ENCODE measurements at regions not wholly inside any gene's neighbourhood (a gene's known extent, or its start where the extent isn't known, plus 50 kb on each side); places are given as distances from the start of the nearest gene placed in this dataset.

DNA sequence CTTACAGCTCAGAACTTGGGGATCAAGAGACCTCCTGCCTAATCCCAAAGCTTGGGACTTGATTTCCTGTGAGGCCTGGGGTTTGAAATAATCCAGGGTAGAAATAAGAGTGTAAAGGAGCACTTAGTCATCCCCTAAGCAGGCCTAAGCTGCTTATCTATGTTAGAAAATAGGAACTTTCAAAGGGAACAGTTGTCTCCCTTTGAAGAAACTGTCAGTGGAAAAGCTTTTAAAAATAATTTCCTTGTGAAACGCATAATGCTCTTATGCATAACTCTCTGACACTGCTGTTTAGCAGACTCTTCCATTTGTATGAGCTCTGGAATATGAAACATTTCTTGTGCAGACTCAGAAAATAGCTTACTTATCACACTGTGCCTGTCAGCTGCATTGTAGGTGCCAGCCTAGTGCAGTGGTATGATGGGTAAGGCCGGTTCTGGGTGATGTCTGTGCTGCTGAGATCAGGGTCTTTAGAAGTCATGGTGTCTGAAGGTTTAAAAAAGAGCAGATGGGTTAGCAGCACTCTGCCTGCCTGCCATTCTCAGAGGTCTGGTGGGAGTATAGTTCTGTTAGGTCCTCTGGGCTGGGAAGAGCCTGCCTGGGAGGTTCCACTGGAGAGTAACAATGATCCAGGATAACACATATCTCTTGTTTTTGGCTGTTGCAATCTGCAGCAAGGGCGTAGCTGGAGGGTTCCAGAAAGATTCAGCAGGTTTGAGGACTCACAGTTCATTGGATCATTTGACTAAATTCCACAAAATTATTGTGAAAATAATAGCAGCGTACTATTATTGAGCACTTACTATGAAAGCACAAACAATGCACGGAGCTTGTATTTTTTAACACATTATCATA lies 283.2 kb upstream of the MEX3C start:
- DNase-seq (ENCODE audit: low read depth, low spot score), result no peak
- no peak overlapping the region for H3K4me3 ChIP-seq (ENCODE audit: low read depth, low read length)
- in situ Hi-C loops (cut with HindIII; ENCODE audit: low sequenced_read_pairs), result no loop called here
- TF ChIP-seq, protein P1, sequence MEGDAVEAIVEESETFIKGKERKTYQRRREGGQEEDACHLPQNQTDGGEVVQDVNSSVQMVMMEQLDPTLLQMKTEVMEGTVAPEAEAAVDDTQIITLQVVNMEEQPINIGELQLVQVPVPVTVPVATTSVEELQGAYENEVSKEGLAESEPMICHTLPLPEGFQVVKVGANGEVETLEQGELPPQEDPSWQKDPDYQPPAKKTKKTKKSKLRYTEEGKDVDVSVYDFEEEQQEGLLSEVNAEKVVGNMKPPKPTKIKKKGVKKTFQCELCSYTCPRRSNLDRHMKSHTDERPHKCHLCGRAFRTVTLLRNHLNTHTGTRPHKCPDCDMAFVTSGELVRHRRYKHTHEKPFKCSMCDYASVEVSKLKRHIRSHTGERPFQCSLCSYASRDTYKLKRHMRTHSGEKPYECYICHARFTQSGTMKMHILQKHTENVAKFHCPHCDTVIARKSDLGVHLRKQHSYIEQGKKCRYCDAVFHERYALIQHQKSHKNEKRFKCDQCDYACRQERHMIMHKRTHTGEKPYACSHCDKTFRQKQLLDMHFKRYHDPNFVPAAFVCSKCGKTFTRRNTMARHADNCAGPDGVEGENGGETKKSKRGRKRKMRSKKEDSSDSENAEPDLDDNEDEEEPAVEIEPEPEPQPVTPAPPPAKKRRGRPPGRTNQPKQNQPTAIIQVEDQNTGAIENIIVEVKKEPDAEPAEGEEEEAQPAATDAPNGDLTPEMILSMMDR (IDR thresholded peaks at IDR 0.05; ENCODE audit: low read depth, low read length), result no peak

DNA sequence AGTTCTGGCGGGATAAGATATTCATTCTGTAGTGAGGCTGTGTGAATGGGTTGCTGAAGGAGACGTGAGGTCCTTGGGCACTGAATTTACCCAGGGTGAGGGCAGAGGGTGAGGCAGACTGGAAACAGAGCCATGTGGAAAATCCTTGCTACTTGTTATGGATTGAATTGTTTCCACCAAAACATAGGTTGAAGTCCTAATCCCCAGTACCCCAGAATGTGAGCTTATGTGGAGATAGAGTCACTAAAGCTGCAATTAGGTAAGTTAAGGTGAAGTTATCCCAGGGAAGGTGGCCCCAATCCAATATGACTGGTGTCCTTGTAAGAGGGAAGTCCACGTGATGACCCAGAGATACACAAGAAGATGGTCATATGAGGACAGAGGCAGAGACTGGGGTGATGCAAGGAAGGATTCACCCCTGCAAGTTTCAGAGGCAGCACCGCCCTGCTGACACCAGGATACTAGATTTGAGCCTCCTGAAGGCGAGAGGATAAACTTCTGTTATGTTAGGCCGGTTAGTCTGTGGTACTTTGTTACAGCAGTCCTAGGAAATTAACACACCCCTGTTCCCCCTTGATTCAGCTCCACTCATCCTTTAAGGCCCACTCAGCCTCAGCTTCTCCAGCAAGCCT lies 289.4 kb upstream of the MEX3C start:
- DNase-seq (ENCODE audit: low read depth, low spot score), result no peak
- in situ Hi-C loops (cut with HindIII; ENCODE audit: low sequenced_read_pairs), result no loop called here
- no peak overlapping the region for H3K4me3 ChIP-seq (ENCODE audit: low read depth, low read length)
- TF ChIP-seq, protein P1 (IDR thresholded peaks at IDR 0.05; ENCODE audit: low read depth, low read length), result no peak

DNA sequence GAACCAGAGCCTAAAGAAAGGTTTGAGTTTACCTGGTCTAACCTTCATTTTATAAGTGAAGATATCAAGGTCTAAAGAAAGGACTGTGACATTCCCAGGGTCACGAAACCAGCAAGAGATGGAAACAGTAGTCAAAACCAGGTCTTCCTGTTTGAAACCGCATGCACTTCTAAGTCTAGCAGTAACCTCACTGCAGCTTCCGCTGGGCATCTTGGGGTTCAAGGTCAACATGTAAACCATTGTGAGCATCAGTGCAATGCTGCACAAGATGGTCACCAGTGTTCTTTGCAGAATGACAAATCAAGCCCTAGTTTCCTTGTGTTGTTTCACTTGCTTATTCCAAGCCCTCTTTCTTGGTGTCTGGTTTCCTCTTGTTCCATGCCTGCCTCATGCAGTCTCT lies 292.9 kb upstream of the MEX3C start:
- TF ChIP-seq, protein P1 (IDR thresholded peaks at IDR 0.05; ENCODE audit: low read depth, low read length), result no peak
- H3K4me3 ChIP-seq (ENCODE audit: low read depth, low read length), result no peak overlapping the region
- DNase-seq (ENCODE audit: low read depth, low spot score), result no peak
- in situ Hi-C loops (cut with HindIII; ENCODE audit: low sequenced_read_pairs), result no loop called here

DNA sequence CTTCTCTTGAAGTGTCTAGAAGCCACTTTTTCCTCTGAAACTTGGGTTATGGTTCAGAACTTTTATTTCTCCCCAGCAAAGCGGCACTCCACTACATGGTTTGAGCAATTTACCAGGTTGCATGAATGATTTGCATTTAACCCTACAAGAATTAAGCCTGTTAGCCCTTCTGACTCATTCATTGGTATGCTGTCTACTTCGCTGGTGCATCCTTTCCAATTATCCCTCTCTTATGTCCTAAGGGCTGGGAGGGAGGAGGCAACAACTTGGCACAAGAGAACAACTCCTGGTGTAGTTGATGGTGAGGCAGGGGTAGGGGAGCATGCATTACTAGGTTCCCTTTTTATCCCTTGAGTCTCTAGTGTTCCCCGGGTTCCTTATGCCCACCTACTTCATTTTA lies 293.4 kb upstream of the MEX3C start:
- DNase-seq (ENCODE audit: low read depth, low spot score), result no peak
- in situ Hi-C loops (cut with HindIII; ENCODE audit: low sequenced_read_pairs), result no loop called here
- TF ChIP-seq, protein P1 (IDR thresholded peaks at IDR 0.05; ENCODE audit: low read depth, low read length), result no peak
- H3K4me3 ChIP-seq (ENCODE audit: low read depth, low read length), result no peak overlapping the region

DNA sequence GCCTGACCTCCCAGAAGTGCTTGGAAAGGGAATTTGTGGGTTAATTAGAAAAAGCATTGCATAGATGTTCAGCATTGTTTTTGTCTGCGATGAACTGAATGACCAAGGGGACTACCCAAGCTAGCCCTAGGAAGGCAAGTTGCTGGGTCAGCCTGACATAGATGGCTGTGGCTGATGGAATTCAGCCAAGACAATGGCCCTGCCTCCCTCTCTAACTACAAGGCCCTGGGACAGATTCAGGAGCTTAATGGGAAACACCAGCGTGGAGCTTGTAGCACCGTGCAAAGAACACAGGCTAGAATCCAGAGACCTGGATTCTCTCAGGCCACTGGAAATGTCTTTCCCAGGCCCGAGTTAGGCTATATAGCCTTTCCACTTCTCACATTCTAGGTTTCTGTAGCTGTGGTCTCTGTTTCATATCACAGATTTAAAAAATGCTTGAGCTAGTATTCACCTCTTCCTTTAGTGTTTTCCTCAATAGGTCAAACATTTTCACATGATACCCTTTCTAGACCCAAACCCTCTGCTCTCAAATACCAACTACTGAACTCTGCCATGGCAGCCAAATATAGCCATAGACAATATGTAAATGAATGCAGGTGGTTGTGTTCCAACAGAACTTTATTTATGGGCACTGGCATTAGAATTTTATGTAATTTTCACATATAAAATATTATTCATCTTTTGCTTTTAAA lies 294.3 kb upstream of the MEX3C start:
- no peak for DNase-seq (ENCODE audit: low read depth, low spot score)
- TF ChIP-seq, protein P1 (IDR thresholded peaks at IDR 0.05; ENCODE audit: low read depth, low read length), result no peak
- in situ Hi-C loops (cut with HindIII; ENCODE audit: low sequenced_read_pairs), result no loop called here
- H3K4me3 ChIP-seq (ENCODE audit: low read depth, low read length), result no peak overlapping the region

DNA sequence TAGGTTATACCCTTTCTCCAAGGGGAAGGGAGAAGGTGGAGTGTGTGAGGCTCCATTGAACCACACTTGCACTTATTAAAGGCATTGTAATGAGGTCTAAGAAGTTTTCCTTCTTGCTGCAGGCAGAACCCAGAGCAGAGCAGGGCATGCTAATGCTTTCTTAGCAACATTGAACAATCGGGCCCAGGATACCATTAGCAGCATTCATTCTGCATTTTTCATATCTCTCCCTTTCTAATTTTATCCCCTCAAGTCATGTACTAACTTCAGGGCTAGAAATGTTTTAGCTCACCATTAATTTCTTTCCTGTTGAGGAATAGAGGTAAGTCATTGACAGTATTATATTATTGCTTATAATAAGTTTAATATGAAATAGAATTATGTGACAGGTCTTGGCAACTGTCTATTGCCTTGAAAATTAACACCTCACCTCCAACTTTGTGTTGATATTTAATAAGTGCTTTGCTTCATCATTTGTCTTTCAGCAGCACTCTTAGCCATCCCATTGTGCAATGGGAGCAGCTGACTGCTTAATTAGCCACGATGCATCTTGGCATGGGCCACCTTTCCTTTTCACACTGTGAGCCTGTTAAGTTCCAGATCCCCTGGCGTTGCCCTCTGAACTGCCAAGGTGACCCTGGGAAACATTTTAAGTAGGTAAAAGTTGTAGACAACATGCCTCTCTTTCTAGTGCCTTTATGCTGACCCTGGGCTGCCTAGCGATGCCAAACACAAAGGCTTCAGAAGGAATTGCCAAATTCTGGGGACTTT lies 300.8 kb upstream of the MEX3C start:
- DNase-seq (ENCODE audit: low read depth, low spot score), result no peak
- in situ Hi-C loops (cut with HindIII; ENCODE audit: low sequenced_read_pairs), result no loop called here

More for the DNA sequence above, 300.8 kb upstream of the MEX3C start:
- TF ChIP-seq, protein P1 (IDR thresholded peaks at IDR 0.05; ENCODE audit: low read depth, low read length), result no peak
- H3K4me3 ChIP-seq (ENCODE audit: low read depth, low read length), result no peak overlapping the region
